ENCODE measurements at regions not wholly inside any gene's neighbourhood (a gene's known extent, or its start where the extent isn't known, plus 50 kb on each side); places are given as distances from the start of the nearest gene placed in this dataset.

DNA sequence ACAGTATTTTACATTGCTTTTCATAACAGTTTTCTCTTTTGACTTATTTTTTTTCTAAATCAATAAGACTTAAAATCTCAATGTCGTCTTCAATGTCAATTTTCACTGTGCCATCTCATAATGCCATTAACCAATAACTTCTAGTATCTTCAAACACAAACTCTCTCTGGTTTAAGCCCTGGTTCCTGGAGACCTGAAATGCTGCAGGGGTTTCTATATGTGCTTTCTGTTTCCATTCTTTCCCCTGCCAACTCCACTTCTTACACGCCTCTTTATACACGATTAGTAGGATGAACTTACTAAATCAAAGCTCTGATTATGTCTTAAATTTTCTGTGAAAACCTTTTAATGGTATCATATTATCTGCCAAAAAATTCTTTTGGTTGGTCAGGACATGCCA, 191.4 kb downstream of the AMY1C start:
- no peak overlapping the region for H3K4me3 ChIP-seq
- no peak for TF ChIP-seq Cebpa-rat (IDR thresholded peaks at IDR 0.05)
- H3K27me3 ChIP-seq, result no peaks in the 10 kb centered on the region
- no peaks in the 10 kb centered on the region for H3K4me1 ChIP-seq
- H3K9ac ChIP-seq, result no peak overlapping the region
- H3K36me3 ChIP-seq, result no peaks in the 10 kb centered on the region
- H4K20me1 ChIP-seq, result no peaks in the 10 kb centered on the region
- H3K4me2 ChIP-seq, result no peak overlapping the region
- H3K9me3 ChIP-seq (replicated peaks in 1 of 11), result no peaks in the 10 kb centered on the region
- H3K27ac ChIP-seq, result no peak overlapping the region

DNA sequence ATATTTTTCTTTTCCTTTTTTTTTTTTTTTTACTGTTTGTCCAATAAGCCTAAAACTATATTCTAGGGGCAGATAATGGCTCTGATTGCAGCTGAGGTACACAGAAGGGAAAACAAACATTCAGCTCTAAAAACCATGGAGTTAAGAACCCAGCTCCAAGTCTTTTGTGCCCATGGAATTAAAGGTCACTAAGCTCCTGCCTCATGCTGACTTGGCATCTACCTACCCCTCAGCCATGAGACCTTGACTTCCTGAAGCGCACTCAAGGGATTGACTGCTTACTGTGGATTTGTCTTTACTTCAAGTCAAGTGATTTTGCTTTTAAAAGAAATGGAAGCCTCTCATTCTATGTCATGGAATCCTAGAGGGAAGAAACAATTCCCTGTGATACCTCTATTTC, 192.3 kb downstream of the AMY1C start:
- Histone ChIP-seq H3K4me3 (no peak overlapping the region), H3K36me3 (no peaks in the 10 kb centered on the region), H3K27ac (no peak overlapping the region), H3K9me3 (replicated peaks in 1 of 11) (no peaks in the 10 kb centered on the region), H4K20me1 (no peaks in the 10 kb centered on the region), H3K27me3 (no peaks in the 10 kb centered on the region), H3K4me1 (no peaks in the 10 kb centered on the region), H3K9ac (no peak overlapping the region), H3K4me2 (no peak overlapping the region)
- TF ChIP-seq Cebpa-rat (IDR thresholded peaks at IDR 0.05), result no peak

GRCh38 chr1:103945774-103946173, 196.1 kb downstream of the AMY1C start:
- Histone ChIP-seq H3K27ac (no peak overlapping the region), H3K36me3 (no peaks in the 10 kb centered on the region), H3K4me3 (no peak overlapping the region), H3K27me3 (no peaks in the 10 kb centered on the region), H3K9ac (no peak overlapping the region), H3K9me3 (replicated peaks in 1 of 11) (no peaks in the 10 kb centered on the region), H3K4me1 (no peaks in the 10 kb centered on the region), H4K20me1 (no peaks in the 10 kb centered on the region), H3K4me2 (no peak overlapping the region)
- no peak for TF ChIP-seq Cebpa-rat (IDR thresholded peaks at IDR 0.05)

DNA sequence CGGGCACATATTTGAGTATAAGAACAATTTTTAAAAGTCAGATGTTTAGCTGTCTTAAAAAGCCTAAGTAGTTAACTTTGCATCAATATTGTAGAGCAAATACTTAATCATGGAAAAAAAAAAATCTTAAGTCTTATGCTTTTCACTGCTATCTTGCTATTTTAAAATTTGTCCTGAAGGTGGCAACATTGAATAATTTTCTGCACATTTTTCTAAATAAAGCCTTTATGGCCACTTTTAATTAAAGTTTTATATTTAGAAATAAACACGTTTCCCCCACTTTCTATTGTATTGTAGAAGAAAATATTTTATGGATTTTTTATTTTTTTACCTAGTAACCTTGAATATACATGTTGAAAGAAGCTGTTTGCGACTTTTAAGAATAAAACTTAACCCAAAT, 198.8 kb downstream of the AMY1C start:
- H3K36me3 ChIP-seq, result no peaks in the 10 kb centered on the region
- H3K4me3 ChIP-seq, result no peak overlapping the region
- H3K27ac ChIP-seq, result no peak overlapping the region
- H4K20me1 ChIP-seq, result no peaks in the 10 kb centered on the region
- no peaks in the 10 kb centered on the region for H3K9me3 ChIP-seq (replicated peaks in 1 of 11)
- TF ChIP-seq Cebpa-rat (IDR thresholded peaks at IDR 0.05), result no peak
- H3K27me3 ChIP-seq, result no peaks in the 10 kb centered on the region
- no peak overlapping the region for H3K4me2 ChIP-seq
- H3K4me1 ChIP-seq, result no peaks in the 10 kb centered on the region
- no peak overlapping the region for H3K9ac ChIP-seq

DNA sequence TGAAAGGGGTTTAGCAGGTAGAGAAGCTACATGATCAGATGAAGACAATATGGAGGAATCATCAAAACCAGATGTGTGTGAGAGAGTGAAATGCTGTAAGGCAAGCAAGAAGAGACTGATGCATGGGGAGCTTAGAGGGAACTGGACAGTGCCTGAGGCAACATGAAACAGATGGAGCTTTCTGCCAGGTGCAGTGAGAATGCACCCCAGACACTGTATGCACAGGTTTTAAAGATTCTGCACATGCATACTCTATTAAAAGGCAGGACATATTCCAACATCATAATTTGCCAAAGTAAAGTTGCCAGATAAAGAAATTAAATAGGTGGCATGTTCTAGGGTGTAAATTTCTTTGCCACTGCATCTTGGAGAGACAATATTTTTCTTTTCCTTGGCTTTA, 200.1 kb downstream of the AMY1C start:
- Histone ChIP-seq H3K4me2 (no peak overlapping the region), H3K9ac (no peak overlapping the region), H3K4me1 (no peaks in the 10 kb centered on the region), H3K36me3 (no peaks in the 10 kb centered on the region), H3K27ac (no peak overlapping the region), H3K4me3 (no peak overlapping the region), H4K20me1 (no peaks in the 10 kb centered on the region), H3K27me3 (no peaks in the 10 kb centered on the region), H3K9me3 (replicated peaks in 1 of 11) (no peaks in the 10 kb centered on the region)
- no peak for TF ChIP-seq Cebpa-rat (IDR thresholded peaks at IDR 0.05)

DNA sequence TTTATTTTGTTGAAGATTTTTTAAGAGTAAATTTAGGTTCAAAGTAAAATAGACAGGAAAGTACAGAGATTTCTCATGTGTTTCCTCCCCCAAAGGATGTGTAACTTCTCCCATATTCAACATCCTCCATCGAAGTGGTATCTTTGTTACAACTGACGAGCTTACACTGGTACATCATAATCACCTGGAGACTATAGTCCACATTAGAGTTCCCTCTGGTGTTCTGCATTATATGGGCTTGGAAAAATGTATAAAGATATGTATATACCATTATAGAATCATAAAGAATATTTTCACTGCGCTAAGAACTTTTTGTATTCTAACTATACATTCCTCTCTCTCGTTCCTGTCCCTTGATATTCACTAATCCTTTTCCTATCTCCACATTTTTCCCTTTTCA, 203.7 kb downstream of the AMY1C start:
- no peak overlapping the region for H3K9ac ChIP-seq
- no peak for TF ChIP-seq Cebpa-rat (IDR thresholded peaks at IDR 0.05)
- no peaks in the 10 kb centered on the region for H3K36me3 ChIP-seq
- H3K27ac ChIP-seq, result no peak overlapping the region
- peaks cover 0 to 2% (median 0%) of the 10 kb centered on the region in 10 experiments; a peak in 3 of 20 replicates for H3K4me1 ChIP-seq
- H3K4me2 ChIP-seq, result no peak overlapping the region
- no peaks in the 10 kb centered on the region for H3K9me3 ChIP-seq (replicated peaks in 1 of 11)
- no peaks in the 10 kb centered on the region for H3K27me3 ChIP-seq
- H4K20me1 ChIP-seq, result no peaks in the 10 kb centered on the region
- no peak overlapping the region for H3K4me3 ChIP-seq

- H4K20me1 ChIP-seq, result no peaks in the 10 kb centered on the region
Measured at GRCh38 chr1:103958699-103959098, 209.0 kb downstream of the AMY1C start.

DNA sequence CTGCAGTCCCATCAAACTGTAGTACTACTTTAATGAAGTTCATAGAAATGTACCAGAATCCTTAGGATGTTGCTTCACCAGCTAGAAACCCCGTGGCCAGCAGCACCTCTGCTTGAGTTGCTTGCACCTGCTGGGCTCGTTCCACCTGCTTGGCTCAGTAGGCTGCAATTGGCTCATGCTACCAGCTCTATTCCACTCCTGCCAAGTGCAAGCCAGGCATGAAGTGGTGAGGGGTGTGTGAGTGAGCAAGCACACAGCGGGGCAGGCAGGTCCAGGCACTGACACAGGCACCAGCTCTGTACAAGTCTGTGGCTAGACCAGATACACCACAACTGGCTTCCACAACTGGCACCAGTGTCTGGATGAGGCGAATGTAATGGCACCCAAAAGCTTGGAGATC, 209.9 kb downstream of the AMY1C start:
- H4K20me1 ChIP-seq, result no peaks in the 10 kb centered on the region
- no peak overlapping the region for H3K9ac ChIP-seq
- H3K4me1 ChIP-seq, result peaks cover 0 to 8% (median 0%) of the 10 kb centered on the region in 10 experiments; a peak in 4 of 20 replicates
- TF ChIP-seq Cebpa-rat (IDR thresholded peaks at IDR 0.05), result no peak
- no peak overlapping the region for H3K27ac ChIP-seq
- no peaks in the 10 kb centered on the region; a peak in 1 of 22 replicates for H3K36me3 ChIP-seq
- H3K9me3 ChIP-seq (replicated peaks in 1 of 11), result peaks cover 20 to 26% (median 21%) of the 10 kb centered on the region in 11 experiments
- H3K4me3 ChIP-seq, result no peak overlapping the region
- H3K4me2 ChIP-seq, result no peak overlapping the region
- H3K27me3 ChIP-seq, result no peaks in the 10 kb centered on the region

More at GRCh38 chr1:103958699-103959098, 209.0 kb downstream of the AMY1C start:
- TF ChIP-seq Cebpa-rat (IDR thresholded peaks at IDR 0.05), result no peak
- Histone ChIP-seq H3K9me3 (replicated peaks in 1 of 11) (peaks cover 20 to 26% (median 21%) of the 10 kb centered on the region in 11 experiments), H3K4me1 (peaks cover 0 to 8% (median 0%) of the 10 kb centered on the region in 10 experiments; a peak in 4 of 20 replicates), H3K4me3 (no peak overlapping the region), H3K4me2 (peak overlapping the region in 2 of 11 experiments; percentile 9 to 19; a peak in 2 of 22 replicates), H3K27me3 (no peaks in the 10 kb centered on the region), H3K9ac (no peak overlapping the region), H3K27ac (no peak overlapping the region), H3K36me3 (no peaks in the 10 kb centered on the region; a peak in 1 of 22 replicates)

- no peak for TF ChIP-seq Cebpa-rat (IDR thresholded peaks at IDR 0.05)
- peaks cover 20 to 26% (median 21%) of the 10 kb centered on the region in 11 experiments for H3K9me3 ChIP-seq (replicated peaks in 1 of 11)
- no peak overlapping the region for H3K27ac ChIP-seq
- no peak overlapping the region for H3K9ac ChIP-seq
- H3K36me3 ChIP-seq, result no peaks in the 10 kb centered on the region; a peak in 1 of 22 replicates
- H4K20me1 ChIP-seq, result no peaks in the 10 kb centered on the region
- H3K4me2 ChIP-seq, result no peak overlapping the region
- peaks cover 0 to 8% (median 0%) of the 10 kb centered on the region in 10 experiments; a peak in 4 of 20 replicates for H3K4me1 ChIP-seq
- no peaks in the 10 kb centered on the region for H3K27me3 ChIP-seq
- no peak overlapping the region for H3K4me3 ChIP-seq
Measured at GRCh38 chr1:103960045-103960444, 210.3 kb downstream of the AMY1C start.

DNA sequence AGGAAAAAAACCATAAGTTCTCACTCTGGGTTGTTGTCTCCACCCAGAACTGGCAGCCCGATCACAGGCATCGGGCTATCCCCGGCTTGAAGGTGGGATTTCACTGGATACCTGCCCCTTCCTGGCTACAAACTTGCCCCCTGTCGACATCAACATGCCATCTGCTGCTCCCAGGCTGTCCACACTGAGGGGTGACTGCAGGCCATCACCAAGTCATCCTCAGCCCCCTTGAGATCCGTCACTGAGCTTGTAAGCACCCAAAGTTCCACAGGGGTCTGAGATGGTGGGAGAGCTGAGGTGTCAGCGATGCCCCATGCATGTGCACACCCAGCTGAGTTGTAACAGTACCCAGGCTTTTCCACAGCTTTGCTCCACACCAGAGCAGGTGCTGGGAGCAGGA, 211.0 kb downstream of the AMY1C start:
- peaks cover 0 to 8% (median 0%) of the 10 kb centered on the region in 10 experiments; a peak in 4 of 20 replicates for H3K4me1 ChIP-seq
- H3K36me3 ChIP-seq, result no peaks in the 10 kb centered on the region; a peak in 1 of 22 replicates
- no peak overlapping the region for H3K4me3 ChIP-seq
- H3K4me2 ChIP-seq, result no peak overlapping the region
- no peaks in the 10 kb centered on the region for H4K20me1 ChIP-seq
- no peak overlapping the region for H3K9ac ChIP-seq
- no peaks in the 10 kb centered on the region for H3K27me3 ChIP-seq
- H3K9me3 ChIP-seq (replicated peaks in 1 of 11), result peaks cover 20 to 26% (median 21%) of the 10 kb centered on the region in 11 experiments
- TF ChIP-seq Cebpa-rat (IDR thresholded peaks at IDR 0.05), result no peak
- no peak overlapping the region for H3K27ac ChIP-seq
